Posterior cingulate gyrus (tissue), 11 donors: ENCODE measurements at regions not wholly inside any gene's neighbourhood (a gene's known extent, or its start where the extent isn't known, plus 50 kb on each side); places are given as distances from the start of the nearest gene placed in this dataset.
"Not testable (repeated sequence)": the region's sequence is repeated elsewhere in the genome, so short reads cannot be mapped to it uniquely, and the experiment has no call there.

Experiments
- DNase-seq, 10 donors: peaks; one replicate each; pipeline versions ENCODE4 v3.0.0 to v3.0.0-alpha.2; 2020 to 2021; ENCODE audit warnings: mixed read lengths in 3 of 10
- intact Hi-C: fragments of 100-400 bp; cut with DNase I; formaldehyde crosslinking; loops from one replicate; pipeline ENCODE4 v1.15.1; 2023

DNA sequence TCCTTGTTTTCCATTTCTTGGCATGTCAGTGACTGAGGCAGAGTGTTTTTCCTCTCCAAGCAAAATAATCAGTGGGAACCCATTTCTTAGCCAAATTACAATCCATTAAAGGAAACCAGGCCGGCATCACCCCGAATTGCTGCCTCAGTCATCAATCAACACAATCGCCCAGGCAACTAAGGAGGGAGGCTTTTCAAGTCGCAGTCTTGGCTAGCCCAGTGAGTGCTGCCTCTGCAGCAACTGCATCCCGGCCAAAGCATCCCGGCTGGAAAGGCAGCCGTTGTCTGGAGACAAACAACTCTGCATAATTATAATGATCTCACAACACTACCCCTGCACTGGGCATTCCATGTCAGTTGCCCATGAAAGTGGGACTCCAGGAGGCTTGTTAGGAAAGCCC, 213.5 kb upstream of the PRICKLE2 start:
- peak in 9 of 10 donors; percentile 29 to 94 (median 68) for DNase-seq
- intact Hi-C loops: no loop called here

DNA sequence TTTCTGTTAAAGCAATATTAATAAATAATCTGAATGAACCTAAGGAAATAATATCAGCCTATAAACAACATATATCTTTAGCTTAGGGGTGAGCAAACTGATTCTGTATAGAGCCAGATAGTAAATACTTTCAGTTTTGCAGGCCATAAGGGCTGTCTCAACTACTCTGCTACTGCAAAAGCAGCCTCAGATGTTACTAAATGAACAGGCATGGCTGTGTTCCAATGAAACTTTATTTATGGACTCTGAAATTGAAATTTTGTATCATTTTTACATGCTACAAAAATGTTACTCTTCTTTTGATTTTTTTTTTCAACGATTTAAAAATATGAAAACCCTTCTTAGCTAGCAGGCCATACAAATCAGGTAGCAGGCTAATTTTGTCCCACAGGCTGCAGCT, 212.8 kb upstream of the PRICKLE2 start:
- no peak for DNase-seq
- intact Hi-C loops: no loop called here

DNA sequence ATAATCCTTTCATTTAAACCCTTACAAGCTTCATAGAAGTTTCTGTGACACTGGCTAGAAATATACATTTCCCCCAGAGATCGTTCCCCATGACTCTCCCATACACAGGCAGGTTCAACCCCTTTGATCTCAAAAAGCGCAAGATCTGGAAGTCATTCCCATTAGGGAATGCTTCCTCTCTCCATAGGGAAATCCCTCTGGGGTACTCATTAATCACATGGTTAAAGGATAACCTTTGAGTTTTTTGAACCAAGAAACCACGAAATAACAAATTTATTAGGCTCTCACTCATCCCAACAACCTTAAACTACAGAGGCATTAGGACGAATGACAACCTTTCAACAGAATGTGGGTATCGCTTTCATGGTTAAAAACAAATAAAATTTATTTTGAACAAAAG, 211.9 kb upstream of the PRICKLE2 start:
- no peak for DNase-seq
- intact Hi-C loops: no loop called here

DNA sequence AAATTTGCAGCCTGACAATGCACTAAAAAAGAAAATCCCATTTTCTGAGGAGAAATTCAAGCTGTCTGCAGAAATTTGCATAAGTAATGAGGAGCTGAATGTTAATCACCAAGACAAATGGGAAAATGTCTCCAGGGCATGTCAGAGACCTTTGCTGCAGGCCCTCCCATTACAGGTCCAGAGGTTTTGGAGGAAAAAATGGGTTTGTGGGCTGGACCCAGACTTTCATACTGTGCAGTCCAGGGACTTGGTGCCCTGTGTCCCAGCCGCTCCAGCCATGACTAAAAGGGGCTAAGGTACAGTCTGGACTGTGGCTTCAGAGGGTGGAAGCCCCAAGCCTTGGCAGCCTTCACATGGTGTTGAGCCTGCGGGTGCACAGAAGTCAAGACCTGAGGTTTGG, 209.8 kb upstream of the PRICKLE2 start:
- DNase-seq, intact Hi-C loops: not testable (repeated sequence)

DNA sequence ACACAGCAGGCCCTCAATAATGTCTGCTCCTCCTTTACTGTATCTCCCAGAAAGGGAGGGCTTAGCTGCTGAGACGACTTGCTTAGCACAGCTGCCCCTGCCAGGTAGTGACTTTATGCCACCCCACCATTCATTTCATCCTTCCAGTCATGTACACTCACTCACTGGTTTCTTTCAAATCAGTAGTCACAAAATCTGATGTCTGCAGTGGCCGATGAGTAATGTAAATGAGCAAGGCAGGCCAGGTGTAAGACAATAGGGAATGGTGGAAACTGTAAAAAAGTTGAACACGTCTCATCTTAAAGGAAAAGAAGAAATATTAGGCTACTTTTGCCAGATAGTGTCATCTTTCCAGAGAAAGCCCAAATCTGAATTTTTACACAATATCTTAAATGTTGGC, 207.6 kb upstream of the PRICKLE2 start:
- no peak for DNase-seq
- intact Hi-C loops: no loop called here

DNA sequence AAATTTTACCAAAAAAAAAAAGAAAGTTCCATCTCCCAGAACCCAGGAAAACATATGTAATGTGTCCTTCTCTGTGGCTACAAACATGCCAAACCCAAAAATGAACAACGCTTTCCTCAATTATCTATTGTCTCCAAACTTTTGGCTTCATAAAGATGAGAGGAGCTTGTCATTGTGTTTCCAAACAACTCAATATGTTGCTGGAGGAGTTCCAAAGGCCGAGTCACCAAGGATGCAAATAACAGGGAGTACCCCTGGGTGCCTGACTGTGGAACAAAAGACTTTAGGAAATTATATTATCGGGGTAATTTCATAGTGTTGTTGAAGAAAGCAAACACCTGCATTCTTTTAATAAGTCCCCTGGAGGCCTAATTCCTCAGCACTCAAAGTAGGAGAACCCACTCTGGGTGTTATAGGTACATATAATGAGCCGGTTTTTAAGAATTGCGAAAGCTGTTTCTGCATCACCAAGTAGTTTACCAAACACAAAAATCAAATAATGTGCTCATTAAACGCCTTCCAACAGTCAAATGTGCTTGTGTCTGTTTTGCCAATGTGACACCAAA, 206.3 kb upstream of the PRICKLE2 start:
- DNase-seq: no peak
- intact Hi-C loops: no loop called here

DNA sequence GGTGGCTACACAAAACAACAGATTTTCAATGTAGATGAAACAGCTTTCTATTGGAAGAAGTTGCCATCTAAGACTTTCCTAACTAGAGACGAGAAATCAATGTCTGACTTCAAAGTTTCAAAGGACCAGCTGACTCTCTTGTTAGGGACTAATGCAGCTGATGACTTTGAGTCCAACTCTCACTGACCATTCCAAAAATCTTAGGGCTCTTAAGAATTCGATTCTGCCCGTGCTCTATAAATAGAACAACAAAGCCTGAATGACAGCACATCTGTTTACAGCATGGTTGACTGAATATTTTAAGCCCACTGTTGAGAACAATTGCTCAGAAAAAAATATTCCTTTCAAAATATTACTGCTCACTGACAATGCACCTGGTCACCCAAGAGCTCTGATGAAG, 202.4 kb upstream of the PRICKLE2 start:
- no peak for DNase-seq
- intact Hi-C loops: no loop called here

DNA sequence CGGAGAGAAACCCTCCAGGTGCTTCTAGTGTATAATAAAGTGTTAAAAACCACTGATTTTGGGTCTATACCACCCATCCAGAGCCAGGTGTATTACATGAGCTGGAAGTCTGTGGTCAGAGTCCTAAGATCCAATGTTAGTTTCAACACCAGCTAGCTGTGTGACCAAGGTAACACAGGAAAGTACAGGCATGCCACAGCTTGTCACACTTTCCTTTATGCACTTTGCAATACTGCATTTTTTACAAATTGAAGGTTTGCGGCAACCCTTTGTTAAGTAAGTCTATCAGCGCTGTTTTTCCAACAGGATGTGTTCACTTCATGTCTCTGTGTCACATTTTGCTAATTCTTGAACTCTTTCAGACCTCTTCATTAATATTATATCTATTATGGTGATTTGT, 201.3 kb upstream of the PRICKLE2 start:
- intact Hi-C loops: no loop called here
- no peak for DNase-seq

DNA sequence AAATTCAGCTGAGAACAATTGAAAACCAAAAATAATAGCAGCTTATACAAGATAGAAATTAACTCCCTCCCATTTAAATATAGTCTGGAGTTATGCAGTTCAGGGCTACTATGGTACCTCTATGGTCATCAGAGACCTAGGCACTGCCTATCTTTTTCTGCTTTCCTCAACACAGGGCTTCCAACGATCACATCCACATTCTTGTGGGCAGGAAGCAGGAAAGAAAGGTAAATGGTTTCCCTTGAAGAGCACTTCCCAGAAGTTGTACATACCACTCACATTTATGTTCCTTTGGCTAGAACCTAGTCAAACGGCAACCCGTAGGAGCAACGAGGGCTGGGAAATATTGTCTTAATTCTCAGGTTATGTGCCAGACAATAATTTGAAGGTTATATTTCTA, 197.7 kb upstream of the PRICKLE2 start:
- intact Hi-C loops: no loop called here
- no peak for DNase-seq

DNA sequence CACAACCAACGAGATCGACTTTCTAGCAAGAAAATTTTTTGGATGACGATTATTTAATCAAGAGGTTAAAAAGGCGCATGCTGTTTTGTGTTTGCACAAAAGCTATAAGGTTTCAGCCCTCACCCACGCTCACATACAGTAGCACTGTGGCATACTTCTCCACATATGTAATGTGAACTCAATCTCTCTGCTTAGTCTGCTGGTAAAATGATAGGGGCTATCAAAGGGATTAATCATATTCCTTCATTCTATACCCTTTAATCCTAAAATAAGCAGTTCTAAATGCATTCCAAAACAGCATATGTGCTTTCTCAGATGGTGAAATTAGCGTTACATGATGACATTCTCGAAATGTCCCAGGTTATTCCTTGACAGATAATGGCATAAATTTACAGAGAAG, 196.9 kb upstream of the PRICKLE2 start:
- intact Hi-C loops: no loop called here
- no peak for DNase-seq

DNA sequence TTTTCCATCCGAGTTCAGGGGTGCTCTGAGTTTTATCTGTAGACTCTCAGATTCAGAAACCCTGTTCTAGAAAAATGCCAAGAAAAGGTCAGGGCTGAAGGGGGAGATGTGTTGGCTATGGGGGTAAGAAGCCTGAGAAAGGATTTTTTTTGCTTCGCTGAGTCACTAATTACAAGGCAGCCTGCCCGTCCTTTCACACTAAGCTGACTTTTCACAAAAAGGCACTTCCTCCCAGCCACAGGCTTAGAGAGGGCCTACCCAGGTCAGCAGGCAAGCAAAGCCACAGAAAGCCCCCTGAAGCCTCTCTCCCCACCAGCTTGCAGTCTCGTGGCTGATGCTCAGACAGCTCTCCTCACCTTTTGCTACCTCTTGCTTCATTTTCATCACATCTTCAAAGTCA, 192.6 kb upstream of the PRICKLE2 start:
- DNase-seq: no peak

DNA sequence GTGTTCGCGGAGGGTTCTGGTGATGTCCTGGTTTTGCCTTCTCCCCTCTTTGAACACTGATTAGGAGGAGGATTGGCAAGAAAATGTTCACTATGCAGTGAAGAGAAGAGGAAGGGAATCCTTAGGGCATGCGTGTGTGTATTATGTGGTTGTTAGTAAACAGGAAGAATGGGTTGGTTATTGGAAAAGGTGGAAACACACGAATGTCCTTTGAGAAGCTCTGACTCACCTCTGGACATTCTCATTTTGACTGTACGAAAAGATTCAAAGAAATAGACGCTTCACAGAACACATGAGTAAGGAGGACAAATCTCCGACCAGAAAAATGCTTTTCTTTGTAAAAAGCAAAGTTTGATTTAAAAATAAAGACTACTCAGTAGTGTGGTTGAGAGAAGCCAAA, 188.8 kb upstream of the PRICKLE2 start:
- intact Hi-C loops: no loop called here
- DNase-seq: no peak

More for the DNA sequence above, 192.6 kb upstream of the PRICKLE2 start:
- intact Hi-C loops: no loop called here

DNA sequence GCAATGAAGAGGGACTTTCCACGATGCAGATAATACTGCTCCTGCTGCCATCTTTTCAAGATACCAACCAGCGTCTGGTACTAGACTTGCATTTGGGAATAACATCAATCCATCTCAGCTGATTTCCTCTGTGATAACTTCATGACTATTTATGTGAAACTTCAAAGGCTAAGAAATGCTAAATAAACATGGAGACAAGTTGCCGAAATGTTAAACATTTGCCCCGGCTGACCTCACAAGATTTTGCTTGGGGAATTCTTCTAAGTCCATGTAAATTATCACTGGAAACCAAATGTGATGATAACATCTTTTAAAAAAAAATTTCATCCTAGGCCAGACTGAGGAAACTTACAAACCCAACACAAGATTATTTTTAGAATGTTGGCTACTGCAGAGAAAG, 185.8 kb upstream of the PRICKLE2 start:
- no peak for DNase-seq
- intact Hi-C loops: no loop called here

DNA sequence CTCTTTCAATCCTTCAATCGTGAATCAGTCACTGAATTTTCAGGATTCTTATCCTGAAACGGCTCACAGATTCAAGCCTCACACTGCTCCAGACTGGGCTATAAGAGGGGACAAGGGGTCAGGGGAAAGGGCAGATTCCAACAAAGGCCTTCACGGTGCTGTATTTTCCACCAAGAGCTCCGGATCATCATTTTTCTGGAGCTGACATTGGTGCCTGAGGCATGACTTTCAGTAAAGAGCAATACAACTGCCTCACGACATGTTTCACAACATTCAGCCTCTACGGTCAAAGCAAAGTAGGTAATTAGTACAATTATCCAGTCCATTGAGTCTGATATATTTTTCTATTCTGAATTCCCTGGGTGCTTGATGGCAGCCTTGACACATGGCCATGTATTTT, 185.0 kb upstream of the PRICKLE2 start:
- intact Hi-C loops: no loop called here
- no peak for DNase-seq

DNA sequence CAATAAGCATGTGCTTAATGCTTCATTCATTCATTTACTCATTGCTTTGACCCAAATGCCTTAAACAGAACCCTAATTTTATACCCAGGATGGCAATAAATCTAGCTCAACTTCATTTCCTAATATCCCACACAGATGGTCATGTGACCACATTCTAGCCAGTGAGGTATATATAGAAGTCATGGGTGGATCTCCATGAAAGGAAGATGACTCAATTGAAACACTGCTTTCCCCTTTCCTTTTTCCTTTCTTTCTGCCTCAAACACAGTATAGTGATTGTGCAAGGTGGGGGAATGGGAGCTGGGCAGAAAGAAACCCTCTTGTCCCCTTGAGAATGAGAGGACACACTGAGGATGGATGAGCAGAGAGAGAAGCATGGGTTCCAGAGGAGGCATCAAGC, 183.5 kb upstream of the PRICKLE2 start:
- no peak for DNase-seq
- intact Hi-C loops: no loop called here

DNA sequence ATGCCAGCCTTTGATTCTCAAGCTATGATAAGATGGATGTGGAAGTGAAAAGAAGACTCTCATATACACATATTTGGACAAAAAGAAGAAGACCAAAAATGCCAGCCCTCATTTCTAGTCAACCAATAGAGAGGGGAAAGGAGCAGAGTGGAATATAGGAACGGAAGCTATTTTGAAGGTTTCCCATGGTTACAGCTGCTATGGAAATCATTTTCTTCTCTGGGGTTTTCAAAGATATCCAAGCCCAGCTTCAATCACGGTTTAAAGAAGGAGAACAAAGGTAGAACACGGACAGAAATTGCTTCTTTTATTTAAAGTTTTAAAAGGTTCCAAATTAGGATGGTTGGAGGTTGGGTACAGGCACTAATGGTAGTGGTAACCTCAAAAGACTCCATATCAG, 181.0 kb upstream of the PRICKLE2 start:
- no peak for DNase-seq
- intact Hi-C loops: no loop called here

DNA sequence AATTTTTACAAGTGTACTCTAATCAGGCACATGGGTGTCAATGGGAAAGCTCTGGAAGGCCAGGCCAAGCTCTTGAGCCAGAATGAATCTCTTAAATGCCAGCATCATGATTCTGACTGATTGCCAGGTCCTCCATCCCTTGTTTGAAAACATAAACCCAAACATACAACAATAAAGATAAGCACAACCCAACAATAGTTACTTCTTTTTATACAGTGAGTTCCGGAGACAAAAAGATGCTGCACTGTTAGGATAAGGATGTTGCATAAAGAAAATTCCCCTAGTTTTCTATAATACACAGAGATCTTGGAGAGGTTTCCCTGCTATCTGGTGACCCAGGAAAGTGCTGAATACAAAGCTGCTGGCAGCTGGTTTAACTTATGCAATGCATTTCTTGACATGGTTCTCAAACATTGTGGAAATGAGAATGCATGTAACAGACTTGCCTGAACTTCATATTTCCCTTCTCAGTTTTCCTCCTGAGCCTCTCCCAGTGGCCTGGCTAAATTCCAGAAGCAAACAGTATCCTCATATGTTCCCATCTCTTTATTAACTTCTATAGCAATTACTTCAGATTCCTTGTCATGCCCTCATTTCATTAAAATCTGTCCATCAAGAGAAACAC, 180.1 kb upstream of the PRICKLE2 start:
- DNase-seq: no peak
- intact Hi-C loops: no loop called here

DNA sequence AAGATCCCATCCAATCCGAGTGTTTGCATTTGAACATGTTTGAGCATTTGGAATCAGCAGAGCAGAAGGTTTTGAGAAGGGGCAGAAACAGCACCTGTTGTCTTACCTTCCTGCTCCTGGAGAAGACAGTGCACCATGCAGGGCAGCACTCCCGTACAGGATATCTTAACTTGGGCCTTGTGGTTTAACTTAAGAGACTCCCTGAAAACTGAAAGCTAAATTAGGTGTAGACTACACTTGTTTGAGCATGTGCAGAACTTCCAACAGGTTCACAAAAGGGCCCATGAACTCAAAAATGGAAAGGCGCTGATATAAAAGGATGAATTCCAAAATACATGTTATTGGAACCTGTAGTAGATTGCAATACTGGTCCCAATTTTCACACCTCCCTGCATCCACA, 175.4 kb upstream of the PRICKLE2 start:
- DNase-seq: no peak
- intact Hi-C loops: no loop called here

DNA sequence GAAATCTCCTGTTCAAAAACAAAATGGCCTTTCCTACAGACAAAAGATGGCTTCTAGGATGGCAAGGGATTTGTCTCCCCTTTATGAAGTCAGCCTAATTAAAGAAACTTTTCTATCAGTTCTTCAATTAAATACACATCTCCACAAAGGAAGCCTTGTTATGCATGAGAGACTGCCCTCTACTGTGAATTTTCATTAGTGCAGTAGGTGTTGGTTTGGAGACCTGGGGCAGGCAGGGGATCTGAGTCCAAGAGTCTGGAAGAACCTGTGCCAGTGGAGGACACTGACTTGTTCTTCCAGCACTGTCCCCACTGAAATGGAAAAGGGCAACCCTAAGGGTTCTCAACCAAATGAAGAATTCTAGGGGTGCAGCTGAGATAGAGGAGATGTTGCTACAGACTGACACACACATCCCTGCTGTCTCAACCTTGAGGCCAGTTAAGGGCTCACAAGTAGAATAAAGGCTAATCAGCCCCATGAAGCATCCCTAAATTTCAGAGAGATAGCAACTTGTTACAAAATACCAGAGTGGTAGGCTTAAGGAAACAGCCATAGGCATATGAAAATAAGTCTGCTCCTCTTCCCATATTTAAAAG, 174.0 kb upstream of the PRICKLE2 start:
- intact Hi-C loops: loop anchor here (1.0 to 5.0 kb wide), 3 partner anchors 85 to 368 kb away; no protein-coding TSS in a partner anchor
- peak in 2 of 10 donors; percentile 21 to 27 for DNase-seq

DNA sequence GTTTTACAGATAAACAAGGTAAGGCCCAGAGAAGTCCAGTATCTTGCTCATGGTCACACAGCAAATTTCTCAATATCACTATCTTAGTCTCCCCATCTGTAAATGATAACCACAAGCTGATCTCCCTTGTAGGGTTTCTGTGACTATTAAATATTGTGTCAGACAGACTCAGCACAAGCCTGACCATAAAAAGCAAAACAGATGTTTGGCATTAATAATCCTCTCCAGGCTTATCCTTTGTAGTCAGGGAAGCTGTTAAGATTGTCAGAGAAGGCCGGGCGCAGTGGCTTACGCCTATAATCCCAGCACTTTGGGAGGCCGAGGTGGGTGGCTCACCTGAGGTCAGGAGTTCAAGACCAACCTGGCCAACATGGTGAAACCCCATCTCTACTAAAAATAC, 173.2 kb upstream of the PRICKLE2 start:
- intact Hi-C loops: loop anchor here (5.0 kb wide), 1 partner anchor 176 kb away; no protein-coding TSS in a partner anchor
- no peak for DNase-seq

DNA sequence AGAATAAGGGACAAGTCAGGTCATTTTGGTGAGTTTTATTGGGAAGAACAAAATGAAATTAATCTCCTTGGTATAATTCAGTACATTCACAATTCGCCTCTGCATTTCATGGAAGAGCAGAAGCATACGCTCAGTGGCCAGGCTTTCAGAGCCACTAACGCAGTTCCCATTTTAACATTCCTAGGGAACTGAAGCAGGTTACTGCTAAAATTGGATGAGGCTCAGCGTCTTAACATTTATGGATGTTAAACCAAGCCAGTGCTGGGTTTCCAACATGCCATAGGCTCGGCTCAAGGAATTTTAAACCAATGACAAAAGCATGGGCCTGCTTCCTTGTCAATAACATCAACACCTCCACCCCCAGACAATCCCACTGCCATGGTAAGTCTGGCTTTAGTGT, 172.7 kb upstream of the PRICKLE2 start:
- DNase-seq: no peak
- intact Hi-C loops: loop anchor here (5.0 kb wide), 1 partner anchor 176 kb away; no protein-coding TSS in a partner anchor

DNA sequence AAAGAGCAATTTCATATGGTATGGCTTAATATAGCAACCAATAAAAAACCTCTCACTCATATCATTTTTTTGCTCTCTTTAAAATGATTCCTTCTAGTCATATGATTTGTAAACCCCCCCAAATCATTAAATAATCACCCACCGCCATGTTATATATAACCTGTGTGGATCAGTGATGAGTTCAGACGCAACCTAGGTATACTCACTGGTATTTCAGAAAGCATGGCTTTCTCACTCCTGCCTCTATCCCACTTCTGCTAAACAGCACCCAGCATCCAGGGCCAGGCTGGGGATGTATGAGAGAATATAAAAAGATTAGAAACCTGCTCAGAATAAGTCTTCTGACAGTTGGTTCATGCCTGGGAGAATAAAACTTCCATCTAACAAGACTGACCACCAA, 172.3 kb upstream of the PRICKLE2 start:
- intact Hi-C loops: loop anchor here (5.0 kb wide), 1 partner anchor 175 kb away; no protein-coding TSS in a partner anchor
- no peak for DNase-seq
